ENCODE measurements at regions not wholly inside any gene's neighbourhood (a gene's known extent, or its start where the extent isn't known, plus 50 kb on each side); places are given as distances from the start of the nearest gene placed in this dataset.

DNA sequence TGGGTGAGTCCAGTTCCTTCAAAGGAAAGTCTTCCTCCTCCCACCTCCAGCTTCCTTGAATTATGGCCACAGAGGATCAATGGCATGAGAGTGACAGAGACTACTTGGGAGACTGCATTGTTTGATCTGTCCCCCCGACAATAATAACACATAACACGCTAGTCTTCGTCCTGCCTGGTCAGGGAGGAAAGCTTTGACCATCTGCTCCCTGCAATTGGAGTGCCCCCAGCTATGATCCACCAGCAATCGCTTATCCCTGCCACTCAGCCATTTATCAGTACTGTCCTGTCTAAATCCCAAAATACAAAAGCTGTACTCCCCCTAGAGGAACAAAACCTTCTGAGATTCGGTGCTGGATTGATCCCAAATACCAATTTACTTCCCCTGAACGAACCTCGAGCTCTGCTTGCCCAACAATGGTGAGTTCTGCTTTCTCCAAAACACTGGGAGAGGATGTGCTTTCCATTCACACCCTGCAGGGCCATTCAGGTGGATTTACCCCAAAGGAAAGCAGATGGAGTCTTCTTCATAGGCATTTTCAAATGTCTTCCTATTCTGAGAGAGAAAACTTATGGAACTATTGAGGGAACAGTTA is 466.7 kb downstream of the TSHZ3 start:
- no peak overlapping the region for H3K27ac ChIP-seq (ENCODE audit: low read depth, low read length, poor library complexity, severe bottlenecking)
- no peak overlapping the region for H3K4me2 ChIP-seq (ENCODE audit: low read length)
- no peaks in the 10 kb centered on the region for H3K9me3 ChIP-seq (ENCODE audit: low read length)
- intact Hi-C loops (cut with micrococcal nuclease; ENCODE audit: unreplicated experiment): no loop called here
- no peaks in the 10 kb centered on the region for H3K36me3 ChIP-seq (ENCODE audit: insufficient read depth, low read length)
- BruUV-seq (replicated peaks): no TSS peak
- no peak overlapping the region for H3K4me3 ChIP-seq (ENCODE audit: low read depth, low read length, poor library complexity, severe bottlenecking)
- no peak for TF ChIP-seq EZH2phosphoT487 (IDR thresholded peaks at IDR 0.05; ENCODE audit: borderline replicate concordance, low read depth, low read length)
- TF ChIP-seq, protein P1, sequence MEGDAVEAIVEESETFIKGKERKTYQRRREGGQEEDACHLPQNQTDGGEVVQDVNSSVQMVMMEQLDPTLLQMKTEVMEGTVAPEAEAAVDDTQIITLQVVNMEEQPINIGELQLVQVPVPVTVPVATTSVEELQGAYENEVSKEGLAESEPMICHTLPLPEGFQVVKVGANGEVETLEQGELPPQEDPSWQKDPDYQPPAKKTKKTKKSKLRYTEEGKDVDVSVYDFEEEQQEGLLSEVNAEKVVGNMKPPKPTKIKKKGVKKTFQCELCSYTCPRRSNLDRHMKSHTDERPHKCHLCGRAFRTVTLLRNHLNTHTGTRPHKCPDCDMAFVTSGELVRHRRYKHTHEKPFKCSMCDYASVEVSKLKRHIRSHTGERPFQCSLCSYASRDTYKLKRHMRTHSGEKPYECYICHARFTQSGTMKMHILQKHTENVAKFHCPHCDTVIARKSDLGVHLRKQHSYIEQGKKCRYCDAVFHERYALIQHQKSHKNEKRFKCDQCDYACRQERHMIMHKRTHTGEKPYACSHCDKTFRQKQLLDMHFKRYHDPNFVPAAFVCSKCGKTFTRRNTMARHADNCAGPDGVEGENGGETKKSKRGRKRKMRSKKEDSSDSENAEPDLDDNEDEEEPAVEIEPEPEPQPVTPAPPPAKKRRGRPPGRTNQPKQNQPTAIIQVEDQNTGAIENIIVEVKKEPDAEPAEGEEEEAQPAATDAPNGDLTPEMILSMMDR (conservative IDR thresholded peaks at IDR 0.05; ENCODE audit: low read length): no peak
- no peak overlapping the region for H2AFZ ChIP-seq (ENCODE audit: low read length)
- no peak for DNase-seq (ENCODE audit: low spot score)
- CTCF ChIA-PET (ENCODE audit: unreplicated experiment): no interaction called here
- no peaks in the 10 kb centered on the region for H3K4me1 ChIP-seq (ENCODE audit: insufficient read depth, low read length, poor library complexity, severe bottlenecking)
- no peaks in the 10 kb centered on the region for H3K79me2 ChIP-seq (ENCODE audit: insufficient read depth, low read depth, low read length)
- H4K20me1 ChIP-seq (ENCODE audit: insufficient read depth, low read length): no peaks in the 10 kb centered on the region
- POLR2A ChIA-PET: no interaction called here
- H3K9me2 ChIP-seq (ENCODE audit: insufficient read depth, low read length): no peaks in the 10 kb centered on the region

DNA sequence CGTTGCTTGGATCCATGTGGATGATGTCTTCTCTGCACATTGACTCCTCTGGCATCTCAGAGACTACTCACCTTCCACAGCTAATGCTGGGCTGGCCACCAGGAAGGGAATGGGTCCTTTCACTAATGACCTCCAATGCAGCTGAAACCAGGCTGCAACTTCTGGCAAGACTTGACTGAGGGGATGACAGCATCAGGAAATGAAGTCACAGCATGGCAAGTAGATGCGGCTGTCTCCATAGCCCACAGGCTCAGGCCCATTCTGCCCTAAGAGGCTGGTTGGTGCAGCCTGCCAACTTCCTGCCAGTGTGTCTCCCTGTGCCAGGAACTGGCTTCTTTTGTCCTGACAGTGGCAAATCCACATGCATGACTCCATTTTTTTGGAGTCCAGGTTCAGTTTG is 467.3 kb downstream of the TSHZ3 start:
- Histone ChIP-seq H3K4me2 (ENCODE audit: low read length) (no peak overlapping the region), H3K9me2 (ENCODE audit: insufficient read depth, low read length) (no peaks in the 10 kb centered on the region), H2AFZ (ENCODE audit: low read length) (no peak overlapping the region), H3K4me3 (ENCODE audit: low read depth, low read length, poor library complexity, severe bottlenecking) (no peak overlapping the region), H3K79me2 (ENCODE audit: insufficient read depth, low read depth, low read length) (no peaks in the 10 kb centered on the region), H3K36me3 (ENCODE audit: insufficient read depth, low read length) (no peaks in the 10 kb centered on the region), H3K27ac (ENCODE audit: low read depth, low read length, poor library complexity, severe bottlenecking) (no peak overlapping the region), H3K9me3 (ENCODE audit: low read length) (no peaks in the 10 kb centered on the region), H4K20me1 (ENCODE audit: insufficient read depth, low read length) (no peaks in the 10 kb centered on the region), H3K4me1 (ENCODE audit: insufficient read depth, low read length, poor library complexity, severe bottlenecking) (no peaks in the 10 kb centered on the region)
- intact Hi-C loops (cut with micrococcal nuclease; ENCODE audit: unreplicated experiment): no loop called here
- TF ChIP-seq, protein P1 (conservative IDR thresholded peaks at IDR 0.05; ENCODE audit: low read length): no peak
- no peak for TF ChIP-seq EZH2phosphoT487 (IDR thresholded peaks at IDR 0.05; ENCODE audit: borderline replicate concordance, low read depth, low read length)
- POLR2A ChIA-PET: no interaction called here
- DNase-seq (ENCODE audit: low spot score): no peak
- CTCF ChIA-PET (ENCODE audit: unreplicated experiment): no interaction called here
- no TSS peak for BruUV-seq (replicated peaks)

DNA sequence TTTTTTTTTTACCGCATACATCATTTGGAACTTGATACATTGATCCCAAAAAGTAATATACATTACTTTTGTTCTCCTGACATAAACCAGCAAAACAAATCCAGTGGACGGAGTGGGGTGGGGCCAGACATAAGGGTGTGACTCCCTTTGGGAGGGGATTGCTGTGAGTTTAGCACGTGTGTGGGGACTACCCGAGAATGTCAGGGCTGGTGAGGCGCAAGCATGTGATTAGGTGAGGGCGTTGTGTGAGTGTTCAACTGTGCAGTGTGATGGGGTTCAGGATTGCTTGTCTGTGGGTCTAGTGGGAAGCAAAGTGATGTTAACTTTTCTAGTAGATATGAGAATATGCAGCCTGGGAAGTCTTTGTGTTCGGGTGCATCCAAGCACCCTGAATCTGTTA is 468.0 kb downstream of the TSHZ3 start:
- H3K9me2 ChIP-seq (ENCODE audit: insufficient read depth, low read length): no peaks in the 10 kb centered on the region
- H3K27ac ChIP-seq (ENCODE audit: low read depth, low read length, poor library complexity, severe bottlenecking): no peak overlapping the region
- H3K4me3 ChIP-seq (ENCODE audit: low read depth, low read length, poor library complexity, severe bottlenecking): no peak overlapping the region
- DNase-seq (ENCODE audit: low spot score): no peak
- intact Hi-C loops (cut with micrococcal nuclease; ENCODE audit: unreplicated experiment): no loop called here
- H3K36me3 ChIP-seq (ENCODE audit: insufficient read depth, low read length): no peaks in the 10 kb centered on the region
- H3K9me3 ChIP-seq (ENCODE audit: low read length): no peaks in the 10 kb centered on the region
- no TSS peak for BruUV-seq (replicated peaks)
- H3K79me2 ChIP-seq (ENCODE audit: insufficient read depth, low read depth, low read length): no peaks in the 10 kb centered on the region
- no peaks in the 10 kb centered on the region for H3K4me1 ChIP-seq (ENCODE audit: insufficient read depth, low read length, poor library complexity, severe bottlenecking)
- no peak overlapping the region for H2AFZ ChIP-seq (ENCODE audit: low read length)
- ChIA-PET POLR2A (no interaction called here), CTCF (ENCODE audit: unreplicated experiment) (no interaction called here)
- H4K20me1 ChIP-seq (ENCODE audit: insufficient read depth, low read length): no peaks in the 10 kb centered on the region
- no peak for TF ChIP-seq EZH2phosphoT487 (IDR thresholded peaks at IDR 0.05; ENCODE audit: borderline replicate concordance, low read depth, low read length)
- TF ChIP-seq, protein P1 (conservative IDR thresholded peaks at IDR 0.05; ENCODE audit: low read length): no peak
- H3K4me2 ChIP-seq (ENCODE audit: low read length): no peak overlapping the region
